Mesenchymal stem cell (in vitro differentiated cells and primary cell): ENCODE measurements at regions not wholly inside any gene's neighbourhood (a gene's known extent, or its start where the extent isn't known, plus 50 kb on each side); places are given as distances from the start of the nearest gene placed in this dataset.
A peak's percentile ranks its signal among the peaks of the same experiment; 100 is the strongest.

Experiments used
- DNase-seq: peaks from one replicate; pipeline ENCODE4 v3.0.0-alpha.2; 2013
- H2AFZ ChIP-seq: one replicate; pipeline ENCODE4 v1.6.1; 2013; ENCODE audit warnings: low read depth, mild to moderate bottlenecking, control low read depth, inconsistent platforms, low read length, moderate library complexity
- H2AK5ac ChIP-seq: 2 replicates; pipeline ENCODE4 v1.6.1; 2013; ENCODE audit warnings: low read length, moderate library complexity, mild to moderate bottlenecking, inconsistent platforms; ENCODE audit not compliant: severe bottlenecking
- H2BK120ac ChIP-seq: one replicate; pipeline ENCODE4 v1.6.1; 2013; ENCODE audit warnings: low read depth, mild to moderate bottlenecking, inconsistent platforms, low read length, moderate library complexity
- H2BK12ac ChIP-seq, 2 experiments: one replicate each; pipeline ENCODE4 v1.6.1; 2013; ENCODE audit warnings: inconsistent platforms in 2 of 2, low read length in 2 of 2, mild to moderate bottlenecking in 2 of 2, moderate library complexity in 2 of 2, control low read depth in 1 of 2
- H2BK15ac ChIP-seq: one replicate; pipeline ENCODE4 v1.6.1; 2013; ENCODE audit warnings: mild to moderate bottlenecking, low read depth, inconsistent platforms; ENCODE audit not compliant: poor library complexity, severe bottlenecking
- H2BK5ac ChIP-seq: 2 replicates; pipeline ENCODE4 v1.6.1; 2013; ENCODE audit warnings: low read depth, mild to moderate bottlenecking, low read length, control low read depth, inconsistent platforms; ENCODE audit not compliant: poor library complexity, severe bottlenecking
- H3K14ac ChIP-seq, 2 experiments: one replicate each; pipeline ENCODE4 v1.6.1; 2013; ENCODE audit warnings: inconsistent platforms in 2 of 2, low read length in 2 of 2, control low read depth in 1 of 2, mild to moderate bottlenecking in 1 of 2, moderate library complexity in 1 of 2
- H3K18ac ChIP-seq, 2 experiments: one replicate each; pipeline ENCODE4 v1.6.1; 2013; ENCODE audit warnings: inconsistent platforms in 2 of 2, low read length in 2 of 2, control low read depth in 1 of 2, low read depth in 1 of 2, mild to moderate bottlenecking in 1 of 2
- H3K23ac ChIP-seq, 2 experiments: one replicate each; pipeline ENCODE4 v1.6.1; 2013; ENCODE audit warnings: inconsistent platforms in 2 of 2, low read length in 2 of 2, mild to moderate bottlenecking in 2 of 2, moderate library complexity in 2 of 2, control low read depth in 1 of 2
- H3K27ac ChIP-seq: 2 replicates; pipeline ENCODE4 v1.5.1; 2013; ENCODE audit warnings: mild to moderate bottlenecking, moderate library complexity, low read length, control low read depth, inconsistent platforms; ENCODE audit not compliant: poor library complexity, severe bottlenecking
- H3K27me3 ChIP-seq, 2 experiments: 2 replicates each; pipeline versions ENCODE4 v1.6.1 to v1.7.0; 2013; ENCODE audit warnings: low read length in 2 of 2, mild to moderate bottlenecking in 2 of 2, moderate library complexity in 2 of 2, control low read depth in 1 of 2, inconsistent platforms in 1 of 2; ENCODE audit not compliant: control insufficient read depth in 1 of 2, insufficient read depth in 1 of 2
- H3K36me3 ChIP-seq, 2 experiments: 2 replicates each; pipeline versions ENCODE4 v1.6.1 to v1.7.0; 2013; ENCODE audit warnings: low read length in 2 of 2, control low read depth in 1 of 2, inconsistent platforms in 1 of 2, low read depth in 1 of 2, mild to moderate bottlenecking in 1 of 2; ENCODE audit not compliant: insufficient read depth in 2 of 2, control insufficient read depth in 1 of 2
- H3K4ac ChIP-seq, 2 experiments: one replicate each; pipeline ENCODE4 v1.6.1; 2013; ENCODE audit warnings: inconsistent platforms in 2 of 2, low read length in 2 of 2, mild to moderate bottlenecking in 2 of 2, moderate library complexity in 2 of 2, control low read depth in 1 of 2, low read depth in 1 of 2
- H3K4me1 ChIP-seq: 2 replicates; pipeline ENCODE4 v1.6.1; 2013; ENCODE audit warnings: low read depth, low read length, control low read depth; ENCODE audit not compliant: control insufficient read depth, insufficient read depth
- H3K4me2 ChIP-seq: 2 replicates; pipeline ENCODE4 v1.6.1; 2013; ENCODE audit warnings: low read length, mild to moderate bottlenecking, inconsistent platforms; ENCODE audit not compliant: poor library complexity, severe bottlenecking
- H3K4me3 ChIP-seq, 2 experiments: 2 replicates each; pipeline versions ENCODE4 v1.5.1 to v1.7.0; 2013; ENCODE audit warnings: low read length in 2 of 2, mild to moderate bottlenecking in 2 of 2, control low read depth in 1 of 2, low read depth in 1 of 2; ENCODE audit not compliant: insufficient read depth in 1 of 2
- H3K79me1 ChIP-seq: replicated peaks from 2 replicates; pipeline ENCODE4 v1.6.1; 2013; ENCODE audit warnings: mild to moderate bottlenecking, control low read depth, low read length, inconsistent platforms; ENCODE audit not compliant: poor library complexity, severe bottlenecking
- H3K9ac ChIP-seq: 2 replicates; pipeline ENCODE4 v1.7.0; 2013; ENCODE audit warnings: mild to moderate bottlenecking, low read length, moderate library complexity
- H3K9me3 ChIP-seq: 2 replicates; pipeline ENCODE4 v1.7.0; 2013; ENCODE audit warnings: mild to moderate bottlenecking, low read length; ENCODE audit not compliant: control insufficient read depth
- H4K8ac ChIP-seq: one replicate; pipeline ENCODE4 v1.6.1; 2013; ENCODE audit warnings: inconsistent platforms, mild to moderate bottlenecking, low read length, moderate library complexity
- H4K91ac ChIP-seq: one replicate; pipeline ENCODE4 v1.6.1; 2013; ENCODE audit warnings: mild to moderate bottlenecking, low read length, inconsistent platforms
- WGBS: methylation state at CpG from one replicate; pipeline ENCODE4 v1.1.7; 2013; ENCODE audit warnings: mixed read lengths; 5-methylcytosine and 5-hydroxymethylcytosine counted together

- H2AFZ ChIP-seq, result no peak overlapping the region
- no peak overlapping the region for H3K18ac ChIP-seq
- DNase-seq, result no peak
- H2BK5ac ChIP-seq, result no peak overlapping the region
- no peak overlapping the region for H4K91ac ChIP-seq
- H2BK15ac ChIP-seq, result no peak overlapping the region
- no peak overlapping the region for H3K4me2 ChIP-seq
- no peaks in the 10 kb centered on the region for H3K27me3 ChIP-seq
- H2BK12ac ChIP-seq, result no peak overlapping the region
- H4K8ac ChIP-seq, result no peak overlapping the region
- H3K23ac ChIP-seq, result no peak overlapping the region
- H2BK120ac ChIP-seq, result no peak overlapping the region
- H3K4me3 ChIP-seq, result no peak overlapping the region
- no peak overlapping the region for H3K4ac ChIP-seq
- no peak overlapping the region for H3K14ac ChIP-seq
- H3K4me1 ChIP-seq, result no peaks in the 10 kb centered on the region
- WGBS, result 94% methylated on average over 6 of the region's 7 CpGs
- no peak overlapping the region for H3K9ac ChIP-seq
- no peak overlapping the region for H3K27ac ChIP-seq
- H3K9me3 ChIP-seq, result no peaks in the 10 kb centered on the region
- H3K36me3 ChIP-seq, result no peaks in the 10 kb centered on the region
- H3K79me1 ChIP-seq, result no peaks in the 10 kb centered on the region
- H2AK5ac ChIP-seq, result no peak overlapping the region
These were observed 1024.3 kb upstream of the MAP3K7 start for GRCh38 chr6:91611190-91611589.

GRCh38 chr6:91608428-91608827 lies 1021.6 kb upstream of the MAP3K7 start:
- H3K27ac ChIP-seq, result no peak overlapping the region
- H3K36me3 ChIP-seq, result no peaks in the 10 kb centered on the region
- H3K9me3 ChIP-seq, result no peaks in the 10 kb centered on the region
- H2BK15ac ChIP-seq, result no peak overlapping the region
- no peak for DNase-seq
- no peak overlapping the region for H2AFZ ChIP-seq
- no peak overlapping the region for H2BK5ac ChIP-seq
- no peak overlapping the region for H3K4ac ChIP-seq
- peak overlapping the region; percentile 54 for H4K8ac ChIP-seq
- H3K79me1 ChIP-seq, result no peaks in the 10 kb centered on the region
- no peak overlapping the region for H3K14ac ChIP-seq
- H3K4me2 ChIP-seq, result no peak overlapping the region
- H3K23ac ChIP-seq, result no peak overlapping the region
- H4K91ac ChIP-seq, result no peak overlapping the region
- no peak overlapping the region for H2BK12ac ChIP-seq
- no peaks in the 10 kb centered on the region for H3K4me1 ChIP-seq
- no peak overlapping the region for H3K18ac ChIP-seq
- no peak overlapping the region for H2AK5ac ChIP-seq
- no peak overlapping the region for H3K4me3 ChIP-seq
- no peak overlapping the region for H3K9ac ChIP-seq
- peak overlapping the region; percentile 49 for H2BK120ac ChIP-seq
- 78% methylated on average over 1 of the region's 1 CpG for WGBS
- no peaks in the 10 kb centered on the region for H3K27me3 ChIP-seq

GRCh38 chr6:91606148-91606901 lies 1019.5 kb upstream of the MAP3K7 start:
- H3K79me1 ChIP-seq, result no peaks in the 10 kb centered on the region
- H2AFZ ChIP-seq, result no peak overlapping the region
- H2AK5ac ChIP-seq, result no peak overlapping the region
- no peak for DNase-seq
- WGBS, result 95% methylated on average over 7 of the region's 7 CpGs
- H3K4ac ChIP-seq, result no peak overlapping the region
- H3K23ac ChIP-seq, result no peak overlapping the region
- H2BK12ac ChIP-seq, result no peak overlapping the region
- no peak overlapping the region for H3K18ac ChIP-seq
- H3K4me1 ChIP-seq, result no peaks in the 10 kb centered on the region
- H3K14ac ChIP-seq, result no peak overlapping the region
- H3K4me2 ChIP-seq, result no peak overlapping the region
- no peak overlapping the region for H2BK5ac ChIP-seq
- H3K27ac ChIP-seq, result no peak overlapping the region
- H2BK15ac ChIP-seq, result no peak overlapping the region
- no peak overlapping the region for H2BK120ac ChIP-seq
- H3K4me3 ChIP-seq, result no peak overlapping the region
- no peak overlapping the region for H4K8ac ChIP-seq
- no peaks in the 10 kb centered on the region for H3K9me3 ChIP-seq
- H3K36me3 ChIP-seq, result no peaks in the 10 kb centered on the region
- no peaks in the 10 kb centered on the region for H3K27me3 ChIP-seq
- no peak overlapping the region for H4K91ac ChIP-seq
- no peak overlapping the region for H3K9ac ChIP-seq

GRCh38 chr6:91600561-91600960 lies 1013.7 kb upstream of the MAP3K7 start:
- H3K18ac ChIP-seq, result no peak overlapping the region
- no CpG with 5 or more reads among the region's 2 CpGs for WGBS
- H3K14ac ChIP-seq, result no peak overlapping the region
- no peak for DNase-seq
- no peak overlapping the region for H3K4ac ChIP-seq
- H2BK5ac ChIP-seq, result no peak overlapping the region
- H3K4me3 ChIP-seq, result no peak overlapping the region
- no peak overlapping the region for H3K4me2 ChIP-seq
- no peak overlapping the region for H2AK5ac ChIP-seq
- H3K9ac ChIP-seq, result no peak overlapping the region
- no peak overlapping the region for H2AFZ ChIP-seq
- H3K36me3 ChIP-seq, result no peaks in the 10 kb centered on the region
- H2BK120ac ChIP-seq, result no peak overlapping the region
- no peak overlapping the region for H2BK12ac ChIP-seq
- no peak overlapping the region for H2BK15ac ChIP-seq
- no peaks in the 10 kb centered on the region for H3K4me1 ChIP-seq
- no peak overlapping the region for H3K23ac ChIP-seq
- no peak overlapping the region for H4K91ac ChIP-seq
- H3K79me1 ChIP-seq, result no peaks in the 10 kb centered on the region
- no peak overlapping the region for H4K8ac ChIP-seq
- no peaks in the 10 kb centered on the region for H3K9me3 ChIP-seq
- H3K27me3 ChIP-seq, result no peaks in the 10 kb centered on the region
- no peak overlapping the region for H3K27ac ChIP-seq
